ENCODE measurements at regions not wholly inside any gene's neighbourhood (a gene's known extent, or its start where the extent isn't known, plus 50 kb on each side); places are given as distances from the start of the nearest gene placed in this dataset.

DNA sequence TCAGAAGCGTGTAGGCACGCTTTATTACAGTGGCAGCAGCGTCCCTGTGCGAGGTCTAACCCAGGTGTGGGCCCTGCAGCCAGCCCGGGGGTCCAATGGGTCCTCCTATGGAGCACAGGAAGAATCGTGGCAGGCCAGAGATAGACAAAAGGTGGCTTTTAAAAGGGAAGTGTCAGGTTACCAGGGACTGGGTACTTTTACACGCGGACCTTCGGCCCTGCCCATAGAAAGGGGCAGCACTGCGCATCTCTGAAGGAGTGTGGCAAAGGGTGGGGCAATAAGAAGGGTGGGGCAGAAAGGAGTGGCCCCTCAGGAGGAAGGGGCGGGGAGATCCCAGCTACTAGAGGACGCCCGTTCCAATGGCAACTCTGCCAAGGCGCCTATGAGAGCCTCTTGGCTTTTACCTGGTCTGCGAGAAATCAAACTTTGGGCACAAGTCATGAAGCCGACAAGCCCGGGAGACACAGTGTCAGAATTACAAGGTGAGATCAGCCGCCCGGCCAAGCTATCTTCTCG is 1419.8 kb downstream of the UQCRFS1 start:
- DNase-seq (ENCODE audit: low read depth) = peak; percentile 96
- no peak for TF ChIP-seq CTCF (IDR thresholded peaks at IDR 0.05; ENCODE audit: insufficient read depth, low read depth, low read length, missing control alignments)
- peak overlapping the region; percentile 95 for H3K4me3 ChIP-seq (ENCODE audit: low read length)

DNA sequence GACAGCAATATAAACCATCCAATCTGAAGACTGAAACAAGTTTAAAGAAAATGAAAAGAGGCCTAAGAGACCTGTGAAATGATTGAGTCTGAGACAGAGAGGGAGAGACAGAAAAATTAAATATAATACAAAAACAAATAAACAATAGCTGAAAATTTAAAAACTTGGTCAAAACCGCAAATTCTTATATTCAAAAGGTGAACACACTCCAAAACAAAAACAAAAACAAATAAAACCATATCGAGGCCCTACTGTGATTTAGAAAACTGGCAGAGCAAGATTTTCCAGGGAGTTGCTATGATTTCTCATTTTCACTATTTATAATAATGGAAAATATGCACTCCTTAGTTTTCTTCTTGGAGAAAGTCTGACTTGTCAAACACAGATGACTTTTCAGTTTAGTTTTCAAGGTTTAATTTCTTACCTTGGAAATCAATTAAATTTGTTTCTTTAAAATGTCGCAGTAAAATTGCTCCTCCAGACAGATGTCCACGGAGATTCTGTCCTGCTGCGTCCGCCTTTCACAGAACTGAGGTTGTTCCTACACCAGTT is 1420.3 kb downstream of the UQCRFS1 start:
- TF ChIP-seq CTCF (IDR thresholded peaks at IDR 0.05; ENCODE audit: insufficient read depth, low read depth, low read length, missing control alignments) = no peak
- no peak for DNase-seq (ENCODE audit: low read depth)
- H3K4me3 ChIP-seq (ENCODE audit: low read length) = peak overlapping the region; percentile 95

- no peak for TF ChIP-seq CTCF (IDR thresholded peaks at IDR 0.05; ENCODE audit: insufficient read depth, low read depth, low read length, missing control alignments)
- no peak for DNase-seq (ENCODE audit: low read depth)
- no peak overlapping the region for H3K4me3 ChIP-seq (ENCODE audit: low read length)
Measured at GRCh38 chr19:27780367-27781075, 1432.4 kb downstream of the UQCRFS1 start.

- no peak for DNase-seq (ENCODE audit: low read depth)
- H3K4me3 ChIP-seq (ENCODE audit: low read length) = no peak overlapping the region
- no peak for TF ChIP-seq CTCF (IDR thresholded peaks at IDR 0.05; ENCODE audit: insufficient read depth, low read depth, low read length, missing control alignments)
Measured at GRCh38 chr19:27779954-27780353, 1433.0 kb downstream of the UQCRFS1 start.

- TF ChIP-seq CTCF (IDR thresholded peaks at IDR 0.05; ENCODE audit: insufficient read depth, low read depth, low read length, missing control alignments) = peak; percentile 26
- no peak for DNase-seq (ENCODE audit: low read depth)
- no peak overlapping the region for H3K4me3 ChIP-seq (ENCODE audit: low read length)
Measured at GRCh38 chr19:27777726-27778125, 1435.2 kb downstream of the UQCRFS1 start.

DNA sequence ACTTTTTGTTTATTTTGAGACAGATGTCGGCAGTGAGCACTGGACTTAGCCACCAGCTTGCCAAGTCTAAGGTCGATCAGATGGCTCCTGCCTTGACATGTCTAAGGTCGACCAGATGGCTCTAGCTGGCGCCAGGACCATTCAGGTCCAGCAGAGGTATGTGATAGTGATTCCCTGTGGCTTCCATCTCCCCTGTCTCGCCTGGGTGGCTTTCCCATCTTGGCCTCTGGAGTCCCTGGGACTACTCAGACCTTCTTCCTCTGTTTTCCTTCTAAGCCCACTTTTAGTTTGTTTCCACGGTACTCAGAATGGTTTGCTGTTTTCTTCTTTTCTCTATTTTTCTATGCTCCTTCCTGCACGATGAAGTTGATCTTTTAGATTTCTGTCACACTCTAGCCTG is 1435.7 kb downstream of the UQCRFS1 start:
- DNase-seq (ENCODE audit: low read depth) = no peak
- TF ChIP-seq CTCF (IDR thresholded peaks at IDR 0.05; ENCODE audit: insufficient read depth, low read depth, low read length, missing control alignments) = no peak
- no peak overlapping the region for H3K4me3 ChIP-seq (ENCODE audit: low read length)

GRCh38 chr19:27776524-27776923 is 1436.4 kb downstream of the UQCRFS1 start:
- no peak for DNase-seq (ENCODE audit: low read depth)
- H3K4me3 ChIP-seq (ENCODE audit: low read length) = no peak overlapping the region
- no peak for TF ChIP-seq CTCF (IDR thresholded peaks at IDR 0.05; ENCODE audit: insufficient read depth, low read depth, low read length, missing control alignments)

All from epithelial cell of esophagus (primary cell).